ENCODE measurements at regions not wholly inside any gene's neighbourhood (a gene's known extent, or its start where the extent isn't known, plus 50 kb on each side); places are given as distances from the start of the nearest gene placed in this dataset.

DNA sequence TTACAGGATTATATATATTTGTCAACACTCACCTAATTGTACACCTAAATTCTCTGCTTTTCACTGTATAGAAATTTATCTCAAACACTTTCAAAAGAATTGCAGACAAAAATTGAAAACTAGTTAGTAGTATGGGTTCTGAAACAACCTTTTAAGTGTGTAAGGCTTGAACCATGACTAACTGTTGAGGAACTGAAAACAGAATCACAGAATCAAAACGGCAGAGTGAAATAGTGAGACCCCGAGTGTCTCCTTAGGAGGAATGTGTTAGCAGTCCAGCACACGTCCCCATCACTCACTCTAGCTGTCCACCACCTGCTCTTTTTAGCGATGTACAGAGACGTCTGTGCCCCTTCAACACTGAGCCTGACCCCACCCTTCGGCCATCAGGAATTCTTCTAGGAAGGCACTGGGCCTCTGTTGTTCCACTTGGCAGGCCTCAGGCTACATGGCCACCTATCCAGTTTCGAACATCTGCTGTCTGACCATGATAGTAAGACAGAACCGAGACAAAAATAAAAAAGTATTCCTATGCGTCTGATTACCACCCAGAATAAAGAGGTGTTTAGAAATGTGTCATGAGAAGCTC is 227.4 kb downstream of the C6orf118 start:
- TF ChIP-seq, protein P1, sequence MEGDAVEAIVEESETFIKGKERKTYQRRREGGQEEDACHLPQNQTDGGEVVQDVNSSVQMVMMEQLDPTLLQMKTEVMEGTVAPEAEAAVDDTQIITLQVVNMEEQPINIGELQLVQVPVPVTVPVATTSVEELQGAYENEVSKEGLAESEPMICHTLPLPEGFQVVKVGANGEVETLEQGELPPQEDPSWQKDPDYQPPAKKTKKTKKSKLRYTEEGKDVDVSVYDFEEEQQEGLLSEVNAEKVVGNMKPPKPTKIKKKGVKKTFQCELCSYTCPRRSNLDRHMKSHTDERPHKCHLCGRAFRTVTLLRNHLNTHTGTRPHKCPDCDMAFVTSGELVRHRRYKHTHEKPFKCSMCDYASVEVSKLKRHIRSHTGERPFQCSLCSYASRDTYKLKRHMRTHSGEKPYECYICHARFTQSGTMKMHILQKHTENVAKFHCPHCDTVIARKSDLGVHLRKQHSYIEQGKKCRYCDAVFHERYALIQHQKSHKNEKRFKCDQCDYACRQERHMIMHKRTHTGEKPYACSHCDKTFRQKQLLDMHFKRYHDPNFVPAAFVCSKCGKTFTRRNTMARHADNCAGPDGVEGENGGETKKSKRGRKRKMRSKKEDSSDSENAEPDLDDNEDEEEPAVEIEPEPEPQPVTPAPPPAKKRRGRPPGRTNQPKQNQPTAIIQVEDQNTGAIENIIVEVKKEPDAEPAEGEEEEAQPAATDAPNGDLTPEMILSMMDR (IDR thresholded peaks at IDR 0.05; ENCODE audit: insufficient read depth, low read depth, low read length), result no peak
- no peak for TF ChIP-seq EZH2 (IDR thresholded peaks at IDR 0.05; ENCODE audit: insufficient read depth, low read length)
